OCI-LY3 (cell line): ENCODE measurements at regions not wholly inside any gene's neighbourhood (a gene's known extent, or its start where the extent isn't known, plus 50 kb on each side); places are given as distances from the start of the nearest gene placed in this dataset.
A peak's percentile ranks its signal among the peaks of the same experiment; 100 is the strongest.

Experiments
- EZH2phosphoT487 ChIP-seq: fragments of 200-600 bp; shearing (Covaris generic); IDR thresholded peaks from 2 replicates; pipeline ENCODE4 v1.6.1; 2018; ENCODE audit warnings: antibody characterized with exemption, mixed run types, low read depth
- TF ChIP-seq, protein P1 (sequence below): fragments of 200-600, 300-600 bp; sonication (generic); IDR thresholded peaks from 2 replicates; pipeline ENCODE4 v1.5.1; 2014; ENCODE audit warnings: antibody characterized with exemption, low read length, low read depth

DNA sequence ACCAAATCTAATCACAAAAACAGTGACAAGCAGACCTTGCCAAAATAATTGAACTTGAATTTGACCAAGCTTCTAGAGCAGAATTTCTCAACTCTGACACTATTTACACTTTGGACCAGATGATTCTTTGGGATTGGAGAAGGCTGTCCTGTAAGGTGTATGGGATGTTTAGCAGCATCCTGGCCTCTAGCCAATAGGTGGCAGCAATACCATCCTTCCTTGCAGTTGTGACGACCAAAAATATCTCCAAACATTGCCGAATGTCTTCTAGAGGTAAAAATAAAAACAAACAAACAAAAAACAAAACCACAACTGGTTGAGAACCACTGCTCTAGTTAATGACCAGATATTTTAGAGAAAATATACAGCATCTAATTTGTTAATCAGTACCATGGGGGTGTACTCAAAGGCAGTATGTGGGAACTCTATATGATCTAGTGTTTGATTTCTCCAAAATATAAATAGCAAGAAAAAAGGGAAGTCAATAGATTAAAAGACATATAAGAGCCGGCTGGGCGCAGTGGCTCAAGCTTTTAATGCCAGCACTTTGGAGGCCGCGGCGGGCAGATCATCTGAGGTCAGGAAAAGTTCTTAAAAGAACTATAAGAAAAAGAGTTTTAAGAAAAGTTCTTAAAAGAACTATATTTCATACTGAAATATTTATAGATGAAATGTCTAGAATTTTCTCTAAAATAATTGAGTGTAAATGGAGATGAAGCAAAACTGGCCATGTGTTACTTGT is 60.9 kb upstream of the ZNF527 start:
- TF ChIP-seq, protein P1, sequence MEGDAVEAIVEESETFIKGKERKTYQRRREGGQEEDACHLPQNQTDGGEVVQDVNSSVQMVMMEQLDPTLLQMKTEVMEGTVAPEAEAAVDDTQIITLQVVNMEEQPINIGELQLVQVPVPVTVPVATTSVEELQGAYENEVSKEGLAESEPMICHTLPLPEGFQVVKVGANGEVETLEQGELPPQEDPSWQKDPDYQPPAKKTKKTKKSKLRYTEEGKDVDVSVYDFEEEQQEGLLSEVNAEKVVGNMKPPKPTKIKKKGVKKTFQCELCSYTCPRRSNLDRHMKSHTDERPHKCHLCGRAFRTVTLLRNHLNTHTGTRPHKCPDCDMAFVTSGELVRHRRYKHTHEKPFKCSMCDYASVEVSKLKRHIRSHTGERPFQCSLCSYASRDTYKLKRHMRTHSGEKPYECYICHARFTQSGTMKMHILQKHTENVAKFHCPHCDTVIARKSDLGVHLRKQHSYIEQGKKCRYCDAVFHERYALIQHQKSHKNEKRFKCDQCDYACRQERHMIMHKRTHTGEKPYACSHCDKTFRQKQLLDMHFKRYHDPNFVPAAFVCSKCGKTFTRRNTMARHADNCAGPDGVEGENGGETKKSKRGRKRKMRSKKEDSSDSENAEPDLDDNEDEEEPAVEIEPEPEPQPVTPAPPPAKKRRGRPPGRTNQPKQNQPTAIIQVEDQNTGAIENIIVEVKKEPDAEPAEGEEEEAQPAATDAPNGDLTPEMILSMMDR = peak; percentile 73
- TF ChIP-seq EZH2phosphoT487 = no peak
